Esophagus squamous epithelium (tissue), 5 donors: ENCODE measurements at regions not wholly inside any gene's neighbourhood (a gene's known extent, or its start where the extent isn't known, plus 50 kb on each side); places are given as distances from the start of the nearest gene placed in this dataset.

Experiments
- DNase-seq: peaks from one replicate; lab custom pipeline; 2025; lab: John Stamatoyannopoulos, UW
- H3K27ac ChIP-seq, 4 donors: fragments of 200-600 bp; sonication (generic); one replicate each; pipeline ENCODE4 v1.5.1; 2016 to 2019; ENCODE audit warnings: mild to moderate bottlenecking in 1 of 4
- H3K27me3 ChIP-seq, 4 donors: fragments of 200-600 bp; sonication (generic); 1 replicate in 3 of 4; 2 replicates in 1 of 4; pipeline versions ENCODE4 v1.5.1 to v1.6.0; 2017 to 2021; ENCODE audit warnings: antibody characterized with exemption in 1 of 4
- H3K36me3 ChIP-seq, 3 donors: fragments of 200-600 bp; sonication (generic); one replicate each; pipeline ENCODE4 v1.5.1; 2016 to 2019
- H3K4me1 ChIP-seq, 3 donors: fragments of 200-600 bp; sonication (generic); one replicate each; pipeline ENCODE4 v1.5.1; 2017 to 2019
- H3K4me3 ChIP-seq, 4 donors: fragments of 200-600 bp; sonication (generic); 1 replicate in 3 of 4; 2 replicates in 1 of 4; pipeline ENCODE4 v1.5.1; 2016 to 2019; ENCODE audit warnings: mild to moderate bottlenecking in 2 of 4, moderate library complexity in 1 of 4
- H3K9me3 ChIP-seq, 3 donors: fragments of 200-600 bp; sonication (generic); one replicate each; pipeline ENCODE4 v1.5.1; 2016 to 2019
- CTCF ChIP-seq, 6 experiments: fragments of 450-650 bp in 4 of 6; fragments of 200-600 bp in 2 of 6; sonication (generic) in 2 of 6; IDR thresholded peaks; one replicate each; pipeline ENCODE4 v1.5.1; 2016 to 2019; ENCODE audit warnings: antibody characterized with exemption in 6 of 6, mild to moderate bottlenecking in 4 of 6, moderate library complexity in 4 of 6
- POLR2A ChIP-seq, 4 donors: fragments of 450-650 bp; IDR thresholded peaks; one replicate each; pipeline ENCODE4 v1.6.1; 2017; ENCODE audit warnings: antibody characterized with exemption in 4 of 4, mild to moderate bottlenecking in 4 of 4, moderate library complexity in 3 of 4
- WGBS, 2 donors: methylation state at CpG; one replicate each; pipeline ENCODE4 v1.1.5; 2018; 5-methylcytosine and 5-hydroxymethylcytosine counted together
- intact Hi-C: fragments of 100-400 bp; cut with DNase I; formaldehyde crosslinking; loops from one replicate; pipeline ENCODE4 v1.15.0; 2022
- donor health status: DM: yes; HTN: yes; CAD: no.

GRCh38 chr12:115229517-115229916 lies 545.5 kb upstream of the TBX3 start:
- TF ChIP-seq CTCF (IDR thresholded peaks at IDR 0.05) (no peak), POLR2A (IDR thresholded peaks at IDR 0.05) (no peak)
- Histone ChIP-seq H3K27ac (no peak overlapping the region), H3K36me3 (no peaks in the 10 kb centered on the region), H3K27me3 (peaks cover 0 to 4% (median 0%) of the 10 kb centered on the region in 4 donors), H3K4me3 (no peak overlapping the region), H3K9me3 (no peaks in the 10 kb centered on the region), H3K4me1 (peaks cover 0 to 10% (median 3%) of the 10 kb centered on the region in 3 donors)
- no peak for DNase-seq
- 81 to 88% methylated on average over 4 of the region's 4 CpGs for WGBS, 2 donors
- intact Hi-C loops, result no loop called here

DNA sequence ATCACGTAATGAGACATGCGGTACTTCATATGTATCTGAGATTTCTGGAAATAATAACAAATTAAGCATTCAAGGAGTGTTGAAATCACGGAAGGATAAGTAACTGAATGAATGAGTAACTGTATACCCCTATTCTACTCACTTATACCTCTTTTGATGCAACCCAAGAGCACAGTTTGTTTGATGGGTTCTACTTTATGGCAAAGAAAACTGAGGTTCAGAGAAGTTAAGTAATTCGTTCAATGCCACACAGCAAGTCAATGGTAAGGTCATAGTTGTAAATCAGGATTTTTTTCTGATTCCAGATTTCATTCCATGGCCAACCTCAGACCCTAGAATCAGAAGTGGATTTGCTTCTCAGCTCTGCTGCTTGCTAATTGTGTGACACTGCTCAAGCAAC lies 544.5 kb upstream of the TBX3 start:
- Histone ChIP-seq H3K27ac (no peak overlapping the region), H3K36me3 (no peaks in the 10 kb centered on the region), H3K9me3 (no peaks in the 10 kb centered on the region), H3K4me3 (no peak overlapping the region), H3K27me3 (peaks cover 0 to 4% (median 0%) of the 10 kb centered on the region in 4 donors), H3K4me1 (peaks cover 0 to 10% (median 3%) of the 10 kb centered on the region in 3 donors)
- TF ChIP-seq CTCF (IDR thresholded peaks at IDR 0.05), result no peak
- no peak for TF ChIP-seq POLR2A (IDR thresholded peaks at IDR 0.05)
- DNase-seq, result no peak
- intact Hi-C loops, result no loop called here
- 90% methylated on average over 4 of the region's 4 CpGs for WGBS, 2 donors

DNA sequence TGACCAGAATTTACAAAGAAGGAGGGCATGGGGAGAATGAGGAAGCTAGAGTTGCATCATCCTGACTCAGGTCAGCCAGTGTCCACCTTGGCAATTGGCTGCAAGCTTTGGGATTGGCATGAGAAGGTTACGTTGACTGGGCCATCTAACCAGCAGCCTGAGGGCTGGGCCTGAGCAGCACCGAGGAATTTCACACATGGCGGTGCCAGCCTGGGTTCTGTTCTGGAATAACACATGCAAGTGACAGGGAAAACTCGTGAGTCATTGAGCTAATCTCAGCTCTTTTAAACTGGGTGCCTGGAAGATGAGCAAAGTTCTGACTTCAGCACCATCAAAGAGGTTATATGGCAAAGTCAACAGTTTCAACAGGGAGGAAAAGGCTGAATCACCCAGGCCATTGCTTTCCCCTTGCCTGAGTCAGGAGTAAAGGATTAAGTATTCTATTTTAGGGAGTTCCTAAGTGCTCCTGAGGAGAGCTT lies 543.2 kb upstream of the TBX3 start:
- H3K27me3 ChIP-seq, result peaks cover 0 to under 1% (median 0%) of the 10 kb centered on the region in 4 donors
- H3K9me3 ChIP-seq, result no peaks in the 10 kb centered on the region
- no peak overlapping the region for H3K4me3 ChIP-seq
- H3K36me3 ChIP-seq, result no peaks in the 10 kb centered on the region
- intact Hi-C loops, result no loop called here
- 17 to 36% methylated on average over 4 of the region's 4 CpGs for WGBS, 2 donors
- peaks cover 0 to 10% (median 3%) of the 10 kb centered on the region in 3 donors for H3K4me1 ChIP-seq
- TF ChIP-seq CTCF (IDR thresholded peaks at IDR 0.05) (no peak), POLR2A (IDR thresholded peaks at IDR 0.05) (no peak)
- peak overlapping the region in 2 of 4 donors; percentile 3 to 23 for H3K27ac ChIP-seq
- DNase-seq, result no peak

DNA sequence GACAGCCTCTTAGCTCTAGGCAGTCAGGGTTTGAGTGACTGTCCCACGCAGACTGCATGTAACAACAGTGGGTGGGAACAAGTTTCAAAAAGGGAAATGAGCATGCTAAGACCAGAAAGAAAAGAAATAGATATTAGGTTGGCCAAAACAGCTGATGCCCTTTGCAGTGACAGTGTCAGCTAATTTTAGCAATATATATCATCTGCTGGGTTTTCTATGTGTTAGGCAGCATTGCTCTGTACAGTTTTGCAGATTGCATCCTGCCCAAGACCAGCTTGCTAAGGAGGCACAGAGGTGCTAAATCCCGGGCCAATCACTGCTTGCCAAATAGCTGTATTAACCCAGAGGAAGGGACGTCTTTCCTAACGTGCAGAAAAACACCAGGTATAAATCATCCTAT lies 541.9 kb upstream of the TBX3 start:
- TF ChIP-seq CTCF (IDR thresholded peaks at IDR 0.05), result no peak
- TF ChIP-seq POLR2A (IDR thresholded peaks at IDR 0.05), result no peak
- 46 to 53% methylated on average over 4 of the region's 4 CpGs for WGBS, 2 donors

GRCh38 chr12:115223991-115224390 lies 540.0 kb upstream of the TBX3 start:
- no peak overlapping the region for H3K4me3 ChIP-seq
- no peak for DNase-seq
- no peak for TF ChIP-seq CTCF (IDR thresholded peaks at IDR 0.05)
- TF ChIP-seq POLR2A (IDR thresholded peaks at IDR 0.05), result no peak
- WGBS, 2 donors, result 61 to 72% methylated on average over 4 of the region's 4 CpGs
- H3K4me1 ChIP-seq, result peaks cover 0 to 10% (median 3%) of the 10 kb centered on the region in 3 donors
- no peak overlapping the region for H3K27ac ChIP-seq
- H3K27me3 ChIP-seq, result no peaks in the 10 kb centered on the region
- H3K9me3 ChIP-seq, result no peaks in the 10 kb centered on the region
- no peaks in the 10 kb centered on the region for H3K36me3 ChIP-seq
- intact Hi-C loops, result no loop called here

More for the DNA sequence above, 541.9 kb upstream of the TBX3 start:
- no peaks in the 10 kb centered on the region for H3K9me3 ChIP-seq
- no peaks in the 10 kb centered on the region for H3K36me3 ChIP-seq
- H3K27ac ChIP-seq, result no peak overlapping the region
- H3K27me3 ChIP-seq, result no peaks in the 10 kb centered on the region
- DNase-seq, result no peak
- intact Hi-C loops, result no loop called here
- H3K4me3 ChIP-seq, result no peak overlapping the region
- H3K4me1 ChIP-seq, result peaks cover 0 to 10% (median 3%) of the 10 kb centered on the region in 3 donors
